ENCODE measurements at regions not wholly inside any gene's neighbourhood (a gene's known extent, or its start where the extent isn't known, plus 50 kb on each side); places are given as distances from the start of the nearest gene placed in this dataset.
A peak's percentile ranks its signal among the peaks of the same experiment; 100 is the strongest.

DNA sequence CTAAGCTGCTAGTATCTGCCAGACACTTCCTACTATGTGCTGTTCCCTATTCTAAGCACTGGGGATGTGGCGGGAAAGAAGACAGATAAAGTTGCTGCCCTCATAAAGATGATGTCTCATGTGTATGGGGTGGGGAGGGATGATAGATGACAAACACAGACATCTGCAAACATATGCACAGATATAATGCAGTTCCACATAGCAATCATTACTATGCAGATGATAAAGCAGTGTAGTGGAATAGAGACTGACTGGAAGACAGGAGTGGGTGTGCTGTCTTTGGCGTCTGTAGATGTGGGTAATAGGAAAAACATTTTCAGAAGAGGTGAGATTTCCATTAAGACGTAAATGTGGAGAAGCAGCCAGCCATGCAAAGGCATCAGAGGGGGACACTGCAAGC lies 243.6 kb downstream of the DPY19L2 start:
- no peak overlapping the region for H3K9ac ChIP-seq (ENCODE audit: low read depth, low read length)
- H4K20me1 ChIP-seq (ENCODE audit: insufficient read depth, low read length), result no peaks in the 10 kb centered on the region
- TF ChIP-seq EZH2 (IDR thresholded peaks at IDR 0.05; ENCODE audit: borderline replicate concordance, low read depth, low read length, severe bottlenecking), result no peak
- TF ChIP-seq, protein P1, sequence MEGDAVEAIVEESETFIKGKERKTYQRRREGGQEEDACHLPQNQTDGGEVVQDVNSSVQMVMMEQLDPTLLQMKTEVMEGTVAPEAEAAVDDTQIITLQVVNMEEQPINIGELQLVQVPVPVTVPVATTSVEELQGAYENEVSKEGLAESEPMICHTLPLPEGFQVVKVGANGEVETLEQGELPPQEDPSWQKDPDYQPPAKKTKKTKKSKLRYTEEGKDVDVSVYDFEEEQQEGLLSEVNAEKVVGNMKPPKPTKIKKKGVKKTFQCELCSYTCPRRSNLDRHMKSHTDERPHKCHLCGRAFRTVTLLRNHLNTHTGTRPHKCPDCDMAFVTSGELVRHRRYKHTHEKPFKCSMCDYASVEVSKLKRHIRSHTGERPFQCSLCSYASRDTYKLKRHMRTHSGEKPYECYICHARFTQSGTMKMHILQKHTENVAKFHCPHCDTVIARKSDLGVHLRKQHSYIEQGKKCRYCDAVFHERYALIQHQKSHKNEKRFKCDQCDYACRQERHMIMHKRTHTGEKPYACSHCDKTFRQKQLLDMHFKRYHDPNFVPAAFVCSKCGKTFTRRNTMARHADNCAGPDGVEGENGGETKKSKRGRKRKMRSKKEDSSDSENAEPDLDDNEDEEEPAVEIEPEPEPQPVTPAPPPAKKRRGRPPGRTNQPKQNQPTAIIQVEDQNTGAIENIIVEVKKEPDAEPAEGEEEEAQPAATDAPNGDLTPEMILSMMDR (IDR thresholded peaks at IDR 0.05; ENCODE audit: borderline replicate concordance, extremely low read depth, low read length, poor library complexity, severe bottlenecking), result no peak
- H3K4me1 ChIP-seq (ENCODE audit: insufficient read depth, low read length), result peaks cover 5% of the 10 kb centered on the region; the same call in 1 of the 2 replicates
- no peaks in the 10 kb centered on the region for H3K79me2 ChIP-seq (ENCODE audit: insufficient read depth, low read length)
- DNase-seq (no peak), ATAC-seq (ENCODE audit: insufficient read depth, low read depth) (no peak)
- no peaks in the 10 kb centered on the region for H3K9me3 ChIP-seq (ENCODE audit: insufficient read depth, low read length, severe bottlenecking)
- H3K36me3 ChIP-seq (ENCODE audit: insufficient read depth, low read length), result no peaks in the 10 kb centered on the region
- no peak overlapping the region for H3K4me3 ChIP-seq (ENCODE audit: low read depth in 1 of 2, low read length in 2 of 2)
- no peak overlapping the region for H2AFZ ChIP-seq (ENCODE audit: low read depth, low read length)
- H3K27ac ChIP-seq (ENCODE audit: low read length), result no peak overlapping the region
- no peaks in the 10 kb centered on the region for H3K27me3 ChIP-seq (ENCODE audit: insufficient read depth, low read length, poor library complexity)
- H3K4me2 ChIP-seq (ENCODE audit: insufficient read depth, low read length), result no peak overlapping the region

DNA sequence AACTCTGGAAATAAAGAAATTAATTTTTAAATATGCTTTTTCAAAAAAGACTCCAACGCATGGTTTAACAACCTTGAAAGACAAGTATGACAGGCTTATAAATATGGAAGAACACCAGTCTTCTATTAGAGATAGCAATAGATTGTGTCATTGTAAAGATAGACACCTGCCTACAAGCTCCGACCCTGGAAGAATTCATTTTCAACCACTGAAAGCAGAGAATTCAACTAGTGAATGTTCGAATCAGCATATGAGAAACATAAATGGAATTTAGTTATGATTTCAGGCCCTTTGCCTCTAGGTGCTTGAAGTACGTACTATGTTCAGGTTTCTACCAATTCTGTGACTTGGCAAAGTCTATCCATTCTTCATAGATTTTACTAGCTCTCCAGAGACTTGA lies 244.5 kb downstream of the DPY19L2 start:
- H3K79me2 ChIP-seq (ENCODE audit: insufficient read depth, low read length), result no peaks in the 10 kb centered on the region

DNA sequence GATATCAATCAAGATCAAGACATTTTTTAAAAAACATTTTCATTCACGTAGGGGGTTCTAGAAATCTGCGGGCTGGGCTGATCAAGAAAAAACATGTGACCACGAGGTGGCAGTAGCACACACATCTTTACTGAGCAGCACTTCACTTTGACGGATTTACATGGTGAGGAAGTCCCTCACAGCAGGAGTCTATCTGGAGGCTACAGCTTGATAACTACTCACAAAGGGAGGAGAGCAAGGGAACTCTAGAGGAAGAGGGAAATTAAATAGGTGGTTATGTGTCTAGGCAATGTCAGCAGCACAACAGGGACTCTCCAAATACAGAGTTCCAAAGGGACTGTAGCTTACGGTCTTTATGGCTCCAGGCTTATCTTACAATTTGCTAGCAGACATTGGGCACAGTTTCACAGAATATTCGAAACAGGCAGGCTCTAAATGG lies 248.1 kb downstream of the DPY19L2 start:
- Histone ChIP-seq H3K9ac (ENCODE audit: low read depth, low read length) (no peak overlapping the region), H3K4me3 (ENCODE audit: low read depth in 1 of 2, low read length in 2 of 2) (no peak overlapping the region), H3K27me3 (ENCODE audit: insufficient read depth, low read length, poor library complexity) (no peaks in the 10 kb centered on the region), H3K36me3 (ENCODE audit: insufficient read depth, low read length) (peaks cover 4% of the 10 kb centered on the region), H3K9me3 (ENCODE audit: insufficient read depth, low read length, severe bottlenecking) (peaks cover 16% of the 10 kb centered on the region), H3K27ac (ENCODE audit: low read length) (no peak overlapping the region), H3K79me2 (ENCODE audit: insufficient read depth, low read length) (no peaks in the 10 kb centered on the region), H4K20me1 (ENCODE audit: insufficient read depth, low read length) (no peaks in the 10 kb centered on the region), H2AFZ (ENCODE audit: low read depth, low read length) (peak overlapping the region; percentile 20; the same call in 1 of the 2 replicates), H3K4me1 (ENCODE audit: insufficient read depth, low read length) (peaks cover 5% of the 10 kb centered on the region; the same call in 1 of the 2 replicates), H3K4me2 (ENCODE audit: insufficient read depth, low read length) (no peak overlapping the region)
- DNase-seq, result peak; percentile 66
- peak; percentile 93 for ATAC-seq (ENCODE audit: insufficient read depth, low read depth)
- TF ChIP-seq, protein P1 (IDR thresholded peaks at IDR 0.05; ENCODE audit: borderline replicate concordance, extremely low read depth, low read length, poor library complexity, severe bottlenecking), result peak; percentile 69
- TF ChIP-seq EZH2 (IDR thresholded peaks at IDR 0.05; ENCODE audit: borderline replicate concordance, low read depth, low read length, severe bottlenecking), result no peak

More for the DNA sequence above, 244.5 kb downstream of the DPY19L2 start:
- Histone ChIP-seq H3K4me2 (ENCODE audit: insufficient read depth, low read length) (no peak overlapping the region), H3K9ac (ENCODE audit: low read depth, low read length) (no peak overlapping the region), H3K27ac (ENCODE audit: low read length) (no peak overlapping the region), H3K9me3 (ENCODE audit: insufficient read depth, low read length, severe bottlenecking) (peaks cover 5% of the 10 kb centered on the region), H2AFZ (ENCODE audit: low read depth, low read length) (no peak overlapping the region), H3K36me3 (ENCODE audit: insufficient read depth, low read length) (no peaks in the 10 kb centered on the region), H4K20me1 (ENCODE audit: insufficient read depth, low read length) (no peaks in the 10 kb centered on the region), H3K4me1 (ENCODE audit: insufficient read depth, low read length) (peaks cover 5% of the 10 kb centered on the region; the same call in 1 of the 2 replicates), H3K4me3 (ENCODE audit: low read depth in 1 of 2, low read length in 2 of 2) (no peak overlapping the region), H3K27me3 (ENCODE audit: insufficient read depth, low read length, poor library complexity) (no peaks in the 10 kb centered on the region)
- no peak for TF ChIP-seq EZH2 (IDR thresholded peaks at IDR 0.05; ENCODE audit: borderline replicate concordance, low read depth, low read length, severe bottlenecking)
- TF ChIP-seq, protein P1 (IDR thresholded peaks at IDR 0.05; ENCODE audit: borderline replicate concordance, extremely low read depth, low read length, poor library complexity, severe bottlenecking), result no peak
- no peak for ATAC-seq (ENCODE audit: insufficient read depth, low read depth)
- no peak for DNase-seq

All from DND-41 (cell line).